SK-N-SH (cell line): ENCODE measurements at regions not wholly inside any gene's neighbourhood (a gene's known extent, or its start where the extent isn't known, plus 50 kb on each side); places are given as distances from the start of the nearest gene placed in this dataset.
A peak's percentile ranks its signal among the peaks of the same experiment; 100 is the strongest.

ENCODE experiments used
- CTCF ChIA-PET: fragments of 300-600, 350-600 bp; formaldehyde crosslinking; extraction: SDS; loops from one replicate; lab custom pipeline; 2021; lab: Yijun Ruan, JAX
- POLR2A ChIA-PET: fragments of 350-600 bp; sonication (Branson Sonifier 250); formaldehyde crosslinking; extraction: SDS; loops from one replicate; lab custom pipeline; 2020; ENCODE audit warnings: antibody characterized with exemption, inconsistent platforms; lab: Yijun Ruan, JAX
- DNase-seq: peaks from one replicate; pipeline ENCODE4 v3.0.0; 2012
- H2AFZ ChIP-seq: fragments of 200-600 bp; sonication (generic); 2 replicates; pipeline ENCODE4 v1.8.1; 2016; ENCODE audit warnings: antibody characterized with exemption, mild to moderate bottlenecking, low read depth
- H3F3A ChIP-seq: fragments of 200-600 bp; sonication (generic); replicated peaks from 2 replicates; pipeline ENCODE3; 2016; ENCODE audit warnings: antibody characterized with exemption, mild to moderate bottlenecking; ENCODE audit not compliant: insufficient read depth
- H3K27ac ChIP-seq, 2 experiments: fragments of 200-500 bp in 1 of 2; fragments of 200-600 bp in 1 of 2; sonication (Bioruptor generic) in 1 of 2; sonication (generic), shearing (Covaris generic) in 1 of 2; 2 replicates each; pipeline versions ENCODE4 v1.5.1 to v1.6.1; 2014 to 2016; ENCODE audit warnings: low read depth in 2 of 2, inconsistent platforms in 1 of 2, low read length in 1 of 2, mild to moderate bottlenecking in 1 of 2, mixed read lengths in 1 of 2
- H3K27me3 ChIP-seq: fragments of 200-600 bp; sonication (generic), shearing (Covaris generic); 2 replicates; pipeline ENCODE4 v1.6.1; 2016; ENCODE audit warnings: mixed run types; ENCODE audit not compliant: insufficient read depth
- H3K36me3 ChIP-seq, 2 experiments: fragments of 200-500 bp in 1 of 2; fragments of 200-600 bp in 1 of 2; sonication (Bioruptor generic) in 1 of 2; sonication (generic) in 1 of 2; replicated peaks in 1 of 2; 2 replicates each; pipeline versions ENCODE3 to v1.5.1; 2014 to 2016; ENCODE audit warnings: low read length in 1 of 2, mild to moderate bottlenecking in 1 of 2; ENCODE audit not compliant: insufficient read depth in 2 of 2, control insufficient read depth in 1 of 2
- H3K4me1 ChIP-seq, 2 experiments: fragments of 200-500 bp in 1 of 2; fragments of 200-600 bp in 1 of 2; sonication (Bioruptor generic) in 1 of 2; sonication (generic), shearing (Covaris generic) in 1 of 2; 2 replicates each; pipeline versions ENCODE4 v1.5.1 to v1.6.1; 2014 to 2016; ENCODE audit warnings: low read depth in 1 of 2, low read length in 1 of 2, mixed run types in 1 of 2; ENCODE audit not compliant: insufficient read depth in 2 of 2, control insufficient read depth in 1 of 2
- H3K4me2 ChIP-seq: fragments of 200-600 bp; sonication (generic), shearing (Covaris generic); 2 replicates; pipeline ENCODE4 v1.6.1; 2017; ENCODE audit warnings: mixed run types
- H3K4me3 ChIP-seq, 2 experiments: fragments of 200-500 bp in 1 of 2; fragments of 200-600 bp in 1 of 2; sonication (Bioruptor generic) in 1 of 2; sonication (generic), shearing (Covaris generic) in 1 of 2; 2 replicates each; pipeline versions ENCODE4 v1.5.1 to v1.8.1; 2014 to 2016; ENCODE audit warnings: low read depth in 2 of 2, inconsistent platforms in 1 of 2, low read length in 1 of 2, mild to moderate bottlenecking in 1 of 2, mixed read lengths in 1 of 2, moderate library complexity in 1 of 2
- H3K79me2 ChIP-seq: fragments of 200-600 bp; sonication (generic); 2 replicates; pipeline ENCODE4 v1.8.1; 2017; ENCODE audit warnings: mild to moderate bottlenecking; ENCODE audit not compliant: insufficient read depth
- H3K9ac ChIP-seq: fragments of 200-600 bp; sonication (generic); 2 replicates; pipeline ENCODE4 v1.6.1; 2017; ENCODE audit warnings: mixed run types
- H3K9me2 ChIP-seq: fragments of 200-600 bp; sonication (generic); 2 replicates; pipeline ENCODE4 v1.6.1; 2017; ENCODE audit warnings: mixed run types
- H3K9me3 ChIP-seq: fragments of 200-600 bp; sonication (generic); 2 replicates; pipeline ENCODE4 v1.6.1; 2017; ENCODE audit warnings: mixed run types, mild to moderate bottlenecking, moderate library complexity
- H4K20me1 ChIP-seq: fragments of 200-600 bp; sonication (generic); 2 replicates; pipeline ENCODE4 v1.6.1; 2017; ENCODE audit warnings: mild to moderate bottlenecking, mixed run types; ENCODE audit not compliant: insufficient read depth
- CTCF ChIP-seq: fragments of 200-600 bp; sonication (generic); IDR thresholded peaks from 2 replicates; pipeline ENCODE4 v1.6.1; 2017; ENCODE audit warnings: antibody characterized with exemption, mild to moderate bottlenecking, moderate library complexity
- FOSL2 ChIP-seq: IDR thresholded peaks from 2 replicates; pipeline ENCODE4 v1.4.0; 2012; ENCODE audit warnings: low read depth, mild to moderate bottlenecking, moderate library complexity, borderline replicate concordance
- FOXJ3 ChIP-seq: sonication (generic); formaldehyde crosslinking; IDR thresholded peaks from 2 replicates; pipeline ENCODE4 v1.5.1; 2020; ENCODE audit warnings: mild to moderate bottlenecking, missing genetic modification reagents
- RAD21 ChIP-seq: IDR thresholded peaks from 2 replicates; pipeline ENCODE4 v1.6.1; 2012; ENCODE audit warnings: mild to moderate bottlenecking, low read length
- RXRA ChIP-seq: IDR thresholded peaks from 2 replicates; pipeline ENCODE4 v1.4.0; 2012; ENCODE audit warnings: low read depth, mild to moderate bottlenecking, borderline replicate concordance
- SIN3A ChIP-seq: IDR thresholded peaks from 2 replicates; pipeline ENCODE4 v1.6.1; 2012; ENCODE audit warnings: low read depth, mild to moderate bottlenecking, low read length, moderate library complexity, borderline replicate concordance
- SMC3 ChIP-seq: IDR thresholded peaks from 2 replicates; pipeline ENCODE4 v1.6.1; 2012; ENCODE audit warnings: low read depth, low read length, improper control_type of control experiment
- TCF12 ChIP-seq: IDR thresholded peaks from 2 replicates; pipeline ENCODE4 v1.4.0; 2012
- ZBTB33 ChIP-seq: IDR thresholded peaks from 2 replicates; pipeline ENCODE4 v1.4.0; 2012; ENCODE audit warnings: low read depth, borderline replicate concordance
- WGBS: methylation state at CpG from one replicate; pipeline ENCODE4 v1.1.6; 2017; ENCODE audit warnings: low lambda C conversion rate; 5-methylcytosine and 5-hydroxymethylcytosine counted together
- TF ChIP-seq, protein P1 (sequence below): fragments of 150-350 bp; IDR thresholded peaks from 2 replicates; pipeline ENCODE4 v1.6.1; 2017; ENCODE audit warnings: antibody characterized with exemption, low read length, low read depth, borderline replicate concordance

DNA sequence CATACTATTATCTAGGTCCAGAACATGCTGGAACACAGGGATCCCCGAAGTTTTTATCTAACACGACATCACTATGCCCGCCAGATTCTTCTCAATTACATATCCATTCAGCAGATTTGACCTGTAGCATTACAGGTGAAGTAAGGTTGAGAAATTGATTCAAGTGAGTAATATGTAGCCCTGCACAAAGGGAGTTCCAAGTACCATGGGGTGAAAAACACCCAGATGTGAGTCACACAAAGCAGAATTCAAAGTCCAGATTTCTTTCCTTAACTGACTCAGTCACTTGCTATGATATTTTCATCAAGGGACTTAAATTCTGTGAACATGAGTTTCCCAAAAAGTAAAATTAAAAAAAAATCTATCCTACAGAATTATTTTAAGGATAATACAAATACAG lies 655.4 kb upstream of the PTCHD4 start:
- CTCF ChIA-PET, result interaction anchor here (0.6 to 4.5 kb wide), 6 partner anchors 9 to 1352 kb away, joined by 3 to 26 read pairs (median 4); no protein-coding TSS in a partner anchor
- no peaks in the 10 kb centered on the region for H3K9me2 ChIP-seq
- H3K4me3 ChIP-seq, result no peak overlapping the region
- H3K4me1 ChIP-seq, result no peaks in the 10 kb centered on the region; a peak in 1 of 4 replicates
- TF ChIP-seq FOXJ3 (CRISPR knock-in tag), result no peak
- TF ChIP-seq TCF12, result 0 out of 2 replicates have a peak, but pooled peaks have one; percentile 21
- no peak for TF ChIP-seq RXRA
- peak; percentile 39; the same call in 1 of the 2 replicates for TF ChIP-seq FOSL2
- peaks cover 5% of the 10 kb centered on the region for H3F3A ChIP-seq
- no peak for DNase-seq
- no peaks in the 10 kb centered on the region for H3K36me3 ChIP-seq
- no peaks in the 10 kb centered on the region for H3K79me2 ChIP-seq
- H3K9me3 ChIP-seq, result no peaks in the 10 kb centered on the region
- H4K20me1 ChIP-seq, result no peaks in the 10 kb centered on the region
- POLR2A ChIA-PET, result no interaction called here
- no peak overlapping the region for H3K9ac ChIP-seq
- no peak overlapping the region for H2AFZ ChIP-seq
- WGBS, result 24% methylated on average over 3 of the region's 3 CpGs
- H3K4me2 ChIP-seq, result no peak overlapping the region
- H3K27ac ChIP-seq, result no peak overlapping the region
- H3K27me3 ChIP-seq, result no peaks in the 10 kb centered on the region

- Histone ChIP-seq H3K4me1 (no peaks in the 10 kb centered on the region; a peak in 1 of 4 replicates), H3K36me3 (no peaks in the 10 kb centered on the region), H2AFZ (peak overlapping the region; percentile 23; the same call in 1 of the 2 replicates), H3K9me3 (no peaks in the 10 kb centered on the region), H3K27ac (no peak overlapping the region), H3K27me3 (no peaks in the 10 kb centered on the region), H3F3A (peaks cover 5% of the 10 kb centered on the region), H4K20me1 (no peaks in the 10 kb centered on the region), H3K4me2 (no peak overlapping the region), H3K4me3 (no peak overlapping the region; a peak in 1 of 4 replicates), H3K79me2 (no peaks in the 10 kb centered on the region), H3K9ac (no peak overlapping the region), H3K9me2 (no peaks in the 10 kb centered on the region)
- 6% methylated on average over 7 of the region's 7 CpGs for WGBS
- ChIA-PET POLR2A (no interaction called here), CTCF (interaction anchor here (0.6 to 4.5 kb wide), 11 partner anchors 10 to 1351 kb away, joined by 3 to 26 read pairs (median 4); no protein-coding TSS in a partner anchor)
- DNase-seq, result peak; percentile 22
- TF ChIP-seq SMC3, result peak; percentile 65
- no peak for TF ChIP-seq ZBTB33
- peak; percentile 80 for TF ChIP-seq CTCF
- peak; percentile 75 for TF ChIP-seq RAD21
- TF ChIP-seq, protein P1, sequence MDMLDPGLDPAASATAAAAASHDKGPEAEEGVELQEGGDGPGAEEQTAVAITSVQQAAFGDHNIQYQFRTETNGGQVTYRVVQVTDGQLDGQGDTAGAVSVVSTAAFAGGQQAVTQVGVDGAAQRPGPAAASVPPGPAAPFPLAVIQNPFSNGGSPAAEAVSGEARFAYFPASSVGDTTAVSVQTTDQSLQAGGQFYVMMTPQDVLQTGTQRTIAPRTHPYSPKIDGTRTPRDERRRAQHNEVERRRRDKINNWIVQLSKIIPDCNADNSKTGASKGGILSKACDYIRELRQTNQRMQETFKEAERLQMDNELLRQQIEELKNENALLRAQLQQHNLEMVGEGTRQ, result no peak
- TF ChIP-seq SIN3A, result no peak
Measured at GRCh38 chr6:48765352-48765961, 654.5 kb upstream of the PTCHD4 start.
